H7 (cell line): ENCODE measurements at regions not wholly inside any gene's neighbourhood (a gene's known extent, or its start where the extent isn't known, plus 50 kb on each side); places are given as distances from the start of the nearest gene placed in this dataset.

Source experiments
- DNase-seq: peaks from one replicate; pipeline ENCODE4 v3.0.0; 2012
- H3K27me3 ChIP-seq: 2 replicates; pipeline ENCODE4 v1.6.0; 2011; ENCODE audit warnings: mild to moderate bottlenecking, low read length; ENCODE audit not compliant: control insufficient read depth, insufficient read depth
- H3K36me3 ChIP-seq: replicated peaks from 2 replicates; pipeline ENCODE4 v1.5.1; 2011; ENCODE audit warnings: low read length; ENCODE audit not compliant: control insufficient read depth, insufficient read depth
- H3K4me3 ChIP-seq: 2 replicates; pipeline ENCODE4 v1.5.1; 2011; ENCODE audit warnings: low read depth, mild to moderate bottlenecking, control low read depth, low read length, moderate library complexity; ENCODE audit not compliant: insufficient read depth

GRCh38 chr20:12416281-12416680 lies 498.6 kb downstream of the BTBD3 start:
- Histone ChIP-seq H3K4me3 (no peak overlapping the region), H3K27me3 (no peaks in the 10 kb centered on the region), H3K36me3 (no peaks in the 10 kb centered on the region)
- DNase-seq = no peak

- H3K36me3 ChIP-seq = no peaks in the 10 kb centered on the region
These were observed 516.0 kb downstream of the BTBD3 start for GRCh38 chr20:12433724-12434123.

GRCh38 chr20:12434672-12435071 lies 517.0 kb downstream of the BTBD3 start:
- Histone ChIP-seq H3K36me3 (no peaks in the 10 kb centered on the region), H3K4me3 (no peak overlapping the region), H3K27me3 (no peaks in the 10 kb centered on the region)
- DNase-seq = no peak

More at GRCh38 chr20:12433724-12434123, 516.0 kb downstream of the BTBD3 start:
- Histone ChIP-seq H3K27me3 (no peaks in the 10 kb centered on the region), H3K4me3 (no peak overlapping the region)
- no peak for DNase-seq

GRCh38 chr20:12435268-12435667 lies 517.6 kb downstream of the BTBD3 start:
- no peak for DNase-seq
- Histone ChIP-seq H3K36me3 (no peaks in the 10 kb centered on the region), H3K27me3 (no peaks in the 10 kb centered on the region), H3K4me3 (no peak overlapping the region)

GRCh38 chr20:12453711-12454110 lies 536.0 kb downstream of the BTBD3 start:
- H3K36me3 ChIP-seq = no peaks in the 10 kb centered on the region
- no peak overlapping the region for H3K4me3 ChIP-seq
- no peaks in the 10 kb centered on the region for H3K27me3 ChIP-seq
- DNase-seq = no peak

GRCh38 chr20:12455148-12455547 lies 537.5 kb downstream of the BTBD3 start:
- DNase-seq = no peak
- Histone ChIP-seq H3K27me3 (no peaks in the 10 kb centered on the region), H3K4me3 (no peak overlapping the region), H3K36me3 (no peaks in the 10 kb centered on the region)

- no peak for DNase-seq
- Histone ChIP-seq H3K27me3 (no peaks in the 10 kb centered on the region), H3K36me3 (no peaks in the 10 kb centered on the region), H3K4me3 (no peak overlapping the region)
These were observed 540.5 kb downstream of the BTBD3 start for GRCh38 chr20:12458241-12458640.

GRCh38 chr20:12464036-12464435 lies 544.7 kb upstream of the SPTLC3 start:
- DNase-seq = no peak
- no peak overlapping the region for H3K4me3 ChIP-seq
- H3K27me3 ChIP-seq = no peaks in the 10 kb centered on the region
- H3K36me3 ChIP-seq = no peaks in the 10 kb centered on the region

GRCh38 chr20:12466915-12467314 lies 541.9 kb upstream of the SPTLC3 start:
- no peaks in the 10 kb centered on the region for H3K36me3 ChIP-seq
- no peak for DNase-seq
- no peak overlapping the region for H3K4me3 ChIP-seq

GRCh38 chr20:12467758-12468157 lies 541.0 kb upstream of the SPTLC3 start:
- H3K4me3 ChIP-seq = no peak overlapping the region
- H3K27me3 ChIP-seq = no peaks in the 10 kb centered on the region
- DNase-seq = no peak
- no peaks in the 10 kb centered on the region for H3K36me3 ChIP-seq

More at GRCh38 chr20:12466915-12467314, 541.9 kb upstream of the SPTLC3 start:
- H3K27me3 ChIP-seq = no peaks in the 10 kb centered on the region

GRCh38 chr20:12482661-12483060 lies 526.1 kb upstream of the SPTLC3 start:
- no peaks in the 10 kb centered on the region for H3K36me3 ChIP-seq
- no peak for DNase-seq
- no peaks in the 10 kb centered on the region for H3K27me3 ChIP-seq
- no peak overlapping the region for H3K4me3 ChIP-seq

- Histone ChIP-seq H3K4me3 (no peak overlapping the region), H3K36me3 (no peaks in the 10 kb centered on the region), H3K27me3 (no peaks in the 10 kb centered on the region)
- DNase-seq = no peak
These were observed 506.3 kb upstream of the SPTLC3 start for GRCh38 chr20:12502443-12502842.

- no peak overlapping the region for H3K4me3 ChIP-seq
- no peaks in the 10 kb centered on the region for H3K27me3 ChIP-seq
- H3K36me3 ChIP-seq = no peaks in the 10 kb centered on the region
- no peak for DNase-seq
These were observed 504.0 kb upstream of the SPTLC3 start for GRCh38 chr20:12504779-12505178.

- no peaks in the 10 kb centered on the region for H3K36me3 ChIP-seq
- DNase-seq = no peak
- no peaks in the 10 kb centered on the region for H3K27me3 ChIP-seq
- no peak overlapping the region for H3K4me3 ChIP-seq
These were observed 497.3 kb upstream of the SPTLC3 start for GRCh38 chr20:12511499-12511898.

GRCh38 chr20:12512755-12513154 lies 496.0 kb upstream of the SPTLC3 start:
- Histone ChIP-seq H3K4me3 (no peak overlapping the region), H3K36me3 (no peaks in the 10 kb centered on the region), H3K27me3 (no peaks in the 10 kb centered on the region)
- no peak for DNase-seq

- Histone ChIP-seq H3K36me3 (no peaks in the 10 kb centered on the region), H3K4me3 (no peak overlapping the region), H3K27me3 (no peaks in the 10 kb centered on the region)
- DNase-seq = no peak
These were observed 480.7 kb upstream of the SPTLC3 start for GRCh38 chr20:12528104-12528503.
